Mesothelial cell of epicardium (in vitro differentiated cells): ENCODE measurements at regions not wholly inside any gene's neighbourhood (a gene's known extent, or its start where the extent isn't known, plus 50 kb on each side); places are given as distances from the start of the nearest gene placed in this dataset.
"Not testable (repeated sequence)": the region's sequence is repeated elsewhere in the genome, so short reads cannot be mapped to it uniquely, and the experiment has no call there.

Source experiments
- DNase-seq, 2 experiments: peaks; one replicate each; pipeline ENCODE4 v3.0.0; 2021; ENCODE audit warnings: low spot score in 2 of 2; ENCODE audit not compliant: unreplicated experiment in 2 of 2
- H3K27ac Mint-ChIP-seq: 2 replicates; pipeline ENCODE4 v1.8.0; 2021; ENCODE audit warnings: mixed read lengths
- H3K27me3 Mint-ChIP-seq: 2 replicates; pipeline ENCODE4 v1.8.0; 2021; ENCODE audit warnings: low read depth, mixed read lengths
- H3K36me3 Mint-ChIP-seq: 2 replicates; pipeline ENCODE4 v1.8.0; 2021; ENCODE audit warnings: mixed read lengths
- H3K4me1 Mint-ChIP-seq: 2 replicates; pipeline ENCODE4 v1.8.0; 2021; ENCODE audit warnings: mixed read lengths
- H3K4me3 Mint-ChIP-seq: 2 replicates; pipeline ENCODE4 v1.8.0; 2021; ENCODE audit warnings: mild to moderate bottlenecking, moderate library complexity, mixed read lengths
- H3K9me3 Mint-ChIP-seq: 2 replicates; pipeline ENCODE4 v1.8.0; 2021; ENCODE audit warnings: mixed read lengths
- CTCF ChIP-seq: fragments of 200-600 bp; sonication (generic); IDR thresholded peaks from one replicate; pipeline ENCODE4 v1.5.0; 2021; ENCODE audit warnings: antibody characterized with exemption; ENCODE audit not compliant: unreplicated experiment

GRCh38 chrX:140141444-140142029 lies 176.2 kb upstream of the CXorf66 start:
- H3K27ac Mint-ChIP-seq: no peak overlapping the region
- H3K4me1 Mint-ChIP-seq: no peaks in the 10 kb centered on the region
- no peak overlapping the region for H3K4me3 Mint-ChIP-seq
- H3K36me3 Mint-ChIP-seq: no peaks in the 10 kb centered on the region
- peaks cover 3% of the 10 kb centered on the region for H3K9me3 Mint-ChIP-seq
- H3K27me3 Mint-ChIP-seq: no peaks in the 10 kb centered on the region
- TF ChIP-seq CTCF: peak; percentile 65
- peak in 1 of 2 experiments; percentile 70 for DNase-seq

GRCh38 chrX:140138492-140138891 lies 173.2 kb upstream of the CXorf66 start:
- H3K27ac Mint-ChIP-seq, H3K36me3 Mint-ChIP-seq, H3K4me1 Mint-ChIP-seq, H3K4me3 Mint-ChIP-seq, H3K9me3 Mint-ChIP-seq, DNase-seq, H3K27me3 Mint-ChIP-seq: not testable (repeated sequence)

- H3K9me3 Mint-ChIP-seq, H3K4me3 Mint-ChIP-seq: not testable (repeated sequence)
Observed at GRCh38 chrX:140138065-140138464, 172.7 kb upstream of the CXorf66 start.

GRCh38 chrX:140132937-140133336 lies 167.6 kb upstream of the CXorf66 start:
- H3K4me3 Mint-ChIP-seq: no peak overlapping the region
- H3K9me3 Mint-ChIP-seq: peaks cover 9% of the 10 kb centered on the region
- H3K27ac Mint-ChIP-seq: no peak overlapping the region
- no peak for TF ChIP-seq CTCF
- peaks cover 2% of the 10 kb centered on the region for H3K27me3 Mint-ChIP-seq
- no peak for DNase-seq
- H3K36me3 Mint-ChIP-seq: no peaks in the 10 kb centered on the region
- no peaks in the 10 kb centered on the region for H3K4me1 Mint-ChIP-seq

More at GRCh38 chrX:140138065-140138464, 172.7 kb upstream of the CXorf66 start:
- DNase-seq, H3K27ac Mint-ChIP-seq, H3K4me1 Mint-ChIP-seq, H3K36me3 Mint-ChIP-seq, H3K27me3 Mint-ChIP-seq: not testable (repeated sequence)

GRCh38 chrX:140123446-140123845 lies 158.1 kb upstream of the CXorf66 start:
- DNase-seq: no peak
- peaks cover 24% of the 10 kb centered on the region for H3K9me3 Mint-ChIP-seq
- no peak overlapping the region for H3K27ac Mint-ChIP-seq
- H3K4me1 Mint-ChIP-seq: no peaks in the 10 kb centered on the region
- peaks cover 19% of the 10 kb centered on the region for H3K27me3 Mint-ChIP-seq
- no peak overlapping the region for H3K4me3 Mint-ChIP-seq
- no peaks in the 10 kb centered on the region for H3K36me3 Mint-ChIP-seq
- peak; percentile 34 for TF ChIP-seq CTCF

GRCh38 chrX:140114059-140114458 lies 148.7 kb upstream of the CXorf66 start:
- H3K4me3 Mint-ChIP-seq, H3K9me3 Mint-ChIP-seq, DNase-seq, H3K36me3 Mint-ChIP-seq, H3K4me1 Mint-ChIP-seq, H3K27me3 Mint-ChIP-seq, H3K27ac Mint-ChIP-seq: not testable (repeated sequence)

GRCh38 chrX:140110081-140110650 lies 144.8 kb upstream of the CXorf66 start:
- no peak for TF ChIP-seq CTCF
- no peaks in the 10 kb centered on the region for H3K36me3 Mint-ChIP-seq
- H3K27ac Mint-ChIP-seq: no peak overlapping the region
- H3K4me3 Mint-ChIP-seq: no peak overlapping the region
- peaks cover 7% of the 10 kb centered on the region for H3K9me3 Mint-ChIP-seq
- no peak for DNase-seq
- peaks cover 4% of the 10 kb centered on the region for H3K27me3 Mint-ChIP-seq
- no peaks in the 10 kb centered on the region for H3K4me1 Mint-ChIP-seq
